ENCODE measurements at regions not wholly inside any gene's neighbourhood (a gene's known extent, or its start where the extent isn't known, plus 50 kb on each side); places are given as distances from the start of the nearest gene placed in this dataset.

DNA sequence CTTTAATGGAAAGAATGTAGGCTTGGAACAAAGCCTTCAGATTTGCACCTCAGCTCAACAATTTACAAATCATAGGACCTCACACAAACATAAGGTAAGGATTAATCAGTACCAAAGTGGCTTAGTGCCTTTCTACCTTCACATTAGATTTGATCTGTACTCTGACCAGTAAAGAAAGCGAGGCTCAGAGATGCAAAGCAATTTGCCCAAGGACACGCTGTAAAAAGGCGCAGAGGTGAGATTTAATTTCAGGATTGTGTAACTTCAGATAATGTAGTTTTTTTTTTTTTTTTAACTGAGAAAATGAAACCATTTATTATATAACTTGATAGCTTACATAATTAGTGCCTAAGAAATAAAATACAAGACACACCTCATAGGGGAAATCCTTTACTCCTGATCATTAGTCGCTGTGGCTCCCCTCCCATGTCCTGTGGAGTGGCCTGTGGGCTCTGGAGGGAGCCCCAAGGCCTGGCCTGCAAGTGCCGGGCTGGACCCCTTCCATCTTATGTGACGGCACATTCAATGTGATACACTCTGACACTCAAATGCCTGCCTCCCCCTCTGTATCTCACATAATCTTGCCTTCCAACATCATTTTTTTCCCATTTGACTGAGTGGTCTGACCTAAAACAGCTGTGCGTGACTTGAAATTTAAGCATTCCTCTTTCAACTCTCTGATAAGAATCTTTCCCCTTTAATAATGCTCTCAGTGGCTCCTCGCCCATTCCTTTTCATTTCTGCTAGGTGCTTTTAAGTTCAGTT, 426.5 kb upstream of the DAB1 start:
- no peak for DNase-seq

- no peak for DNase-seq
These were observed 424.5 kb upstream of the DAB1 start for GRCh38 chr1:57848406-57848805.

DNA sequence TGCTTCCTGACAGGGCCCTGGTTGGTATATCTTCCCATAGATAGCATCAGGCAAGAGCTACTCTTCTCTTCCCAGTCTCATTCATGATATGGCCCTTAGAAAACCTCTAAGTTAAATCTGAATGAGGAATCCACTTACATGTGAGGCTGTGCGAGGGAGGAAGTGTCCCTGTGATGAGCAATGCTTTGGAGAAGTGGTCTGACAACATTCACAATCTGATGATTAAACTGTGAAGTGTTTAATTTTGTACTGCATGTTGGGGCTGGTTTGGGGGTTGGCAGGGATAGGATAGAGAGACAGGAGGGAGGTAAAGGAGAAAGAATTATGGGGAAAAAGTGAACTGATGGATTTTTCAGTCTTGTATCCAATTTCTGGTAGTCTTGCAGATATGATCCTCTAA, 421.2 kb upstream of the DAB1 start:
- DNase-seq = no peak

GRCh38 chr1:57844382-57844980, 420.6 kb upstream of the DAB1 start:
- no peak for DNase-seq

- no peak for DNase-seq
These were observed 419.9 kb upstream of the DAB1 start for GRCh38 chr1:57843760-57844159.

GRCh38 chr1:57839526-57839925, 415.7 kb upstream of the DAB1 start:
- DNase-seq = no peak

DNA sequence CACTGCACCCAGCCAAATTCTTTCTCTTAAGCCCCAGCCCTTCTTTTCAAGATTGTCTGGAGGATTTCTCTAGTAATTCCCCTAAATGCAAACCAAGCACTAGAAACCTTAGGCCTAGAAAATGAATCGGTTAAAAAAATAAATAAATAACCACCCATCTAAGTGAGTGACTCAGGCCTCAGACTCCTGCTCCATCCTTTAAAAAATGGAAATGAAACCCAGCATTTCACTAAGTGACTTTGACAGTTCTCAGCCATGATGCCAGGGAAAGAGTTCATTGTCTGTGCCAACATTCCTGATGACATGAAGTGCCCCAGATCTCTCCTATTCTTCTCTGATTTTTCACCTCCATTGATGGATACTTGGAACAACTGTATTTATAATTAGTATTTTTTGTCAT, 415.2 kb upstream of the DAB1 start:
- no peak for DNase-seq

DNA sequence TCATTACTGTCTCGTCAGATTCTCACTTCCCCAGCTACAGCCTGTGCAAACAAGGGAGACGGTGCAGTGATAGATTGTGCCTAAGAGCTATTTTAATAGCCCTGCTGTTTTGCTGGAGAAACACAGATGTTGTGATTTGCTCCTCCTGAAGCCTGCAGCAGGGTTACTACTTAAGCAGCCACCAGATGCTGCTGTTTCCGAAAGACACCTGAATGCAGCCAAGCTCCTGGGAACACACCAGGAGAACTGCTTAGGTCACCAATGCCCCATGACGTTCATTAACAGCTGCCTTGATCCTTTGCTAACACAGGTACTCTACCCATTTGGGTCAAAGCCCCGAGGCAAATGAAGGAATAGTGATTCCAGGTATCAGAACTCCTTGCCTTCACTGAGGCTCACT, 411.8 kb upstream of the DAB1 start:
- peak; percentile 60 for DNase-seq

DNA sequence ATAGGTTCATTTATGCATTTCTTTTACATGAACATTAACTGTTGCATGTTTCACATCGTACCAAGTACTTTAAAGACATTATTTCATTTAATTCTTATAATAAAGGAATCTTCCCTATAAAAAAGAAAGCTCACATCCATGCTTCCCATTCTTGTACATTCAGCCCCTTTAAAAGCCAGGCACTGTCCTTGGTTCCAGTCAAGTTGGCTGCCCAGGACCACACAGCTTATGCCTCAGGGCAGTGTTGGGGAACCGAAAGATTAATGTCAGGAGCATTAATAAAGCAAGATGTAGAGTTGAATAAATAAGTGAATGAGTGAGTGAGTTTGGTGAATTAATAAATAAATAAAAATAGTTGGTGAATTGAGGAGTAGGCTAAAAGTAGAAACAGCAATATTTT, 409.4 kb upstream of the DAB1 start:
- no peak for DNase-seq

DNA sequence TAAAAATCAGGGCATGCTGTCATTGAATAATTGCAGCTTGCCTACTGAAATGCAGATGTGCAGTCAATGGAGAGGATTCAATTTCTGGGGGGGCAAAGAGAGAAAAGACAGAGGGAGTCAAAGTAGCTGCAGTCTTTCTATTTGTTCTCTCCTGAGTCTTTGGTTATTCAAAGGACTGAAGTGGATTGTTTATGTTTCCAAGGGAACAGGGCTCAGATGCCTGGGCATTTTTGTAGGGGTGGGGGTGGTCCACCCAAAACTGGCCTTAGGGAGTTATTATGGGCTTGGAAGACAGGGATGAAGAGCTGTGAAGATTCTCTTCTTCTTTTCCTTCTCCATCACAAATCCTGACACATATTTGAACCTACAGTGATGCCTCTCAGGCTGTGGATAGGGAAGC, 408.8 kb upstream of the DAB1 start:
- no peak for DNase-seq

DNA sequence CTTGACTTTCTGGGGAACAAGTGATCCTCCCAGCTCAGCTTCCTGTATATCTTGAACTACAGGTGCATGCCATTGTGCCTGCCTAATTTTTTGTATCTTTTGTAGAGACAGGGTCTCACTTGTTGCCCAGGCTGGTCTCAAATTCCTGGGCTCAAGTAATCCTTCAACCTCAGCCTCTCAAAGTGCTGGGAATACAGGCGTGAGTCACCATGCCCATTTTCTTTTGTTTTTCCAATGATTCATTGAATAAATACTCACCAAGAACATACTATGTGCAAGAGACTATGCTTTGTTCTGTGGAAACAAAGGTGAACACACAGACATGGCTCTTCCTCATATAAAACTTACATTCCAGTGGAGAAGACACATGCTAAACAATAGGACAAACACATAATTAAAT, 407.8 kb upstream of the DAB1 start:
- no peak for DNase-seq

GRCh38 chr1:57826535-57826934, 402.7 kb upstream of the DAB1 start:
- DNase-seq = peak; percentile 85

GRCh38 chr1:57824535-57824934, 400.7 kb upstream of the DAB1 start:
- DNase-seq = no peak

GRCh38 chr1:57820356-57821095, 396.7 kb upstream of the DAB1 start:
- DNase-seq = no peak

- no peak for DNase-seq
These were observed 396.0 kb upstream of the DAB1 start for GRCh38 chr1:57819893-57820292.

- no peak for DNase-seq
These were observed 379.7 kb upstream of the DAB1 start for GRCh38 chr1:57803586-57803985.

- DNase-seq = no peak
These were observed 376.5 kb upstream of the DAB1 start for GRCh38 chr1:57800376-57800775.

GRCh38 chr1:57799490-57800115, 375.7 kb upstream of the DAB1 start:
- no peak for DNase-seq

DNA sequence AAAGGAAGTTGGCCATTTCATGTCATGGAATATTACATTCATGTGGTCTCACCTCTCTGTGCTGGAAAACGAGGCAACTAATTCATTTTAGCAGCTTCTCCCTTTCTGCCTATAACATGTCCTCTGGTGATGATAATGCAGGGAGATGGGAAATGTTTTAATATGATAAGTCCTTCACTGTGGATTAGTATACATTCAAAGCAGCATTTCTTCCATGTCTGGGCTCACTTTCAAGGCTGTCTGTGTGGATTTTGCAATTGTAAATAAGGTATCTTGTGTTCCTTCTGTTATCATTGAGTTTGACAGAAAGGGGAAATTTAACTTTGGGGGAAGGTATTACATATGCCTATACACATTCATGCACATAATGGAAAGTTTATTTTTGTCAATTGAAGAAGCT, 374.7 kb upstream of the DAB1 start:
- DNase-seq = no peak

GRCh38 chr1:57797084-57797483, 373.2 kb upstream of the DAB1 start:
- no peak for DNase-seq

DNA sequence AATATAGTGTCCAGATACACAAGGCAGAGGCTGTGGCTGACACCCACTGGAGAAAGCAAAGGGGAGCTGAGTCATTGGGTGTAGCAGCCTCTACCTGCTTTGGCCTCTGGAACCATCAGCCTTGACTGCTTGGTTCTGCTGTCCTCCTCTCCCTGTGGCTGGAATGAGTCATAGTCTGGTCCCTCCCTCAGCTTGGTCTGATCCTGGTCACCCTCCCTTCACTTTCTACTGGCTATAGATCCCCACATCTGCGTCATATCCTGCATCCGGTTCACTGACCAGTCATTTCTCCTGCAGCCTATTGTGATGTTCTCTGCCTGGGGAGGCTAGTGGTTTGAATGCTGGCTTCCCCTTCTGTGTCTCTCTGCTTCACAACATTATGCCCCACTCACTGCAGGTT, 372.8 kb upstream of the DAB1 start:
- no peak for DNase-seq

GRCh38 chr1:57795886-57796285, 372.0 kb upstream of the DAB1 start:
- DNase-seq = no peak

- DNase-seq = no peak
These were observed 370.2 kb upstream of the DAB1 start for GRCh38 chr1:57794078-57794477.

GRCh38 chr1:57791497-57791896, 367.6 kb upstream of the DAB1 start:
- no peak for DNase-seq
